Neural cell (in vitro differentiated cells): ENCODE measurements at regions not wholly inside any gene's neighbourhood (a gene's known extent, or its start where the extent isn't known, plus 50 kb on each side); places are given as distances from the start of the nearest gene placed in this dataset.

Source experiments
- H2AFZ ChIP-seq: fragments of 200-600, 300-800 bp; sonication (generic), shearing (Covaris generic); 2 replicates; pipeline ENCODE4 v1.6.0; 2014; ENCODE audit warnings: low read depth, mild to moderate bottlenecking, antibody characterized with exemption, low read length, moderate library complexity
- H3F3A ChIP-seq: fragments of 200-600 bp; shearing (Covaris generic); 2 replicates; pipeline ENCODE4 v1.6.1; 2016; ENCODE audit warnings: mild to moderate bottlenecking, moderate library complexity, mixed read lengths, antibody characterized with exemption, low read length; ENCODE audit not compliant: insufficient read depth, poor library complexity, severe bottlenecking
- H3K27ac ChIP-seq: fragments of 200-600, 300-800 bp; sonication (generic), shearing (Covaris generic); 2 replicates; pipeline ENCODE4 v1.5.1; 2014; ENCODE audit warnings: mild to moderate bottlenecking, low read length, moderate library complexity
- H3K27me3 ChIP-seq: fragments of 300-800, 200-600 bp; sonication (generic), shearing (Covaris generic); 2 replicates; pipeline ENCODE4 v1.6.0; 2014; ENCODE audit warnings: mild to moderate bottlenecking, low read depth, low read length, moderate library complexity; ENCODE audit not compliant: insufficient read depth
- H3K36me3 ChIP-seq: fragments of 300-800, 200-600 bp; sonication (generic), shearing (Covaris generic); 2 replicates; pipeline ENCODE4 v1.5.1; 2014; ENCODE audit warnings: mild to moderate bottlenecking, antibody characterized with exemption, low read length, moderate library complexity; ENCODE audit not compliant: insufficient read depth
- H3K4me2 ChIP-seq: fragments of 300-800, 200-600 bp; sonication (generic), shearing (Covaris generic); 2 replicates; pipeline ENCODE4 v1.6.0; 2014; ENCODE audit warnings: mild to moderate bottlenecking, low read length
- H3K4me3 ChIP-seq: fragments of 300-800, 200-600 bp; sonication (generic), shearing (Covaris generic); 2 replicates; pipeline ENCODE4 v1.5.1; 2014; ENCODE audit warnings: mild to moderate bottlenecking, low read length, moderate library complexity
- H3K79me2 ChIP-seq: fragments of 200-600 bp; shearing (Covaris generic); replicated peaks from 2 replicates; pipeline ENCODE4 v1.6.0; 2014; ENCODE audit warnings: mild to moderate bottlenecking, low read length, moderate library complexity; ENCODE audit not compliant: insufficient read depth
- H3K9ac ChIP-seq: fragments of 300-800, 200-600 bp; sonication (generic), shearing (Covaris generic); 2 replicates; pipeline ENCODE4 v1.6.1; 2016; ENCODE audit warnings: mild to moderate bottlenecking, low read length, mixed read lengths
- H3K9me2 ChIP-seq: fragments of 200-600 bp; shearing (Covaris generic); 2 replicates; pipeline ENCODE4 v1.6.1; 2016; ENCODE audit warnings: mild to moderate bottlenecking, low read length, mixed read lengths; ENCODE audit not compliant: insufficient read depth
- H3K9me3 ChIP-seq: fragments of 200-600, 300-800 bp; sonication (generic), shearing (Covaris generic); 2 replicates; pipeline ENCODE4 v1.6.1; 2016; ENCODE audit warnings: mild to moderate bottlenecking, mixed run types, low read length, moderate library complexity, mixed read lengths
- H4K20me1 ChIP-seq: fragments of 200-600 bp; shearing (Covaris generic); 2 replicates; pipeline ENCODE4 v1.6.1; 2016; ENCODE audit warnings: mild to moderate bottlenecking, mixed run types; ENCODE audit not compliant: insufficient read depth
- EP300 ChIP-seq: fragments of 450-650 bp; conservative IDR thresholded peaks from 2 replicates; pipeline ENCODE4 v1.6.1; 2014; ENCODE audit warnings: antibody characterized with exemption, mild to moderate bottlenecking, moderate library complexity; ENCODE audit not compliant: poor library complexity, severe bottlenecking
- EZH2 ChIP-seq: fragments of 200-600, 300-800 bp; shearing (Covaris generic), sonication (generic); IDR thresholded peaks from 2 replicates; pipeline ENCODE4 v1.6.1; 2014; ENCODE audit warnings: antibody characterized with exemption, low read length, borderline replicate concordance, mild to moderate bottlenecking; ENCODE audit not compliant: insufficient read depth, poor library complexity, severe bottlenecking
- MXI1 ChIP-seq: fragments of 450-650 bp; conservative IDR thresholded peaks from 2 replicates; pipeline ENCODE4 v1.6.1; 2014; ENCODE audit warnings: antibody characterized with exemption, mild to moderate bottlenecking; ENCODE audit not compliant: poor library complexity, severe bottlenecking
- POLR2AphosphoS5 ChIP-seq: IDR thresholded peaks from 2 replicates; pipeline ENCODE4 v1.6.1; 2012
- RAD21 ChIP-seq: fragments of 450-650 bp; conservative IDR thresholded peaks from 2 replicates; pipeline ENCODE4 v1.6.1; 2014; ENCODE audit warnings: antibody characterized with exemption, mild to moderate bottlenecking, moderate library complexity
- SMC3 ChIP-seq: fragments of 450-650 bp; conservative IDR thresholded peaks from 2 replicates; pipeline ENCODE4 v1.6.1; 2014; ENCODE audit warnings: antibody characterized with exemption, mild to moderate bottlenecking, moderate library complexity; ENCODE audit not compliant: poor library complexity
- TAF1 ChIP-seq: IDR thresholded peaks from 2 replicates; pipeline ENCODE4 v1.6.1; 2012; ENCODE audit warnings: low read depth
- TF ChIP-seq, protein P1 (sequence below): IDR thresholded peaks from 2 replicates; pipeline ENCODE4 v1.6.1; 2012; ENCODE audit warnings: borderline replicate concordance
- TF ChIP-seq, protein P2 (sequence below): fragments of 450-650 bp; IDR thresholded peaks from 2 replicates; pipeline ENCODE4 v1.5.1; 2014; ENCODE audit warnings: antibody characterized with exemption, mild to moderate bottlenecking, moderate library complexity; ENCODE audit not compliant: poor library complexity, severe bottlenecking

DNA sequence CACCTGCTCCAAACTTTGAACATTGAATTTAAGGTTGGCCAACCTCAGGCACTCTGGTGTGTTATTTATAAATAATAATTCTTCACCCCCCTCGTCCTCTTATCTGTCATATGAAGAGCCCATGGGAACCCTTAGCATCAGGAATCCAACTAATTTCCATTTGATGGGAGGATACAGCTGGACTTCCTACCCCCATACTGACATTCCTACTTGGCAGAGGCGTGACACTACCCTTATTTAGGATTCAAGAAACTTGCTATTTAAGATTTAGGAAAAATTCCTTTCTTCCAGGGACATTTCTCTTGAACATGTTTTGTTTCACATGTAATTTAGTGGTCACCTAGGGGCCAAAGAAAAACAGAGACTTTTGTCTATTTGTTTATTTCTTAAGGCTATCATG lies 171.9 kb upstream of the NRP1 start:
- Histone ChIP-seq H3K79me2 (no peaks in the 10 kb centered on the region), H4K20me1 (no peaks in the 10 kb centered on the region), H2AFZ (no peak overlapping the region), H3K9me3 (no peaks in the 10 kb centered on the region), H3K27ac (no peak overlapping the region), H3K36me3 (no peaks in the 10 kb centered on the region), H3K27me3 (no peaks in the 10 kb centered on the region), H3K9ac (no peak overlapping the region), H3K4me3 (no peak overlapping the region), H3K9me2 (no peaks in the 10 kb centered on the region), H3K4me2 (no peak overlapping the region), H3F3A (no peaks in the 10 kb centered on the region)
- TF ChIP-seq RAD21, result no peak
- no peak for TF ChIP-seq POLR2AphosphoS5
- no peak for TF ChIP-seq SMC3
- TF ChIP-seq EZH2, result no peak
- no peak for TF ChIP-seq MXI1
- TF ChIP-seq TAF1, result no peak
- TF ChIP-seq, protein P1, sequence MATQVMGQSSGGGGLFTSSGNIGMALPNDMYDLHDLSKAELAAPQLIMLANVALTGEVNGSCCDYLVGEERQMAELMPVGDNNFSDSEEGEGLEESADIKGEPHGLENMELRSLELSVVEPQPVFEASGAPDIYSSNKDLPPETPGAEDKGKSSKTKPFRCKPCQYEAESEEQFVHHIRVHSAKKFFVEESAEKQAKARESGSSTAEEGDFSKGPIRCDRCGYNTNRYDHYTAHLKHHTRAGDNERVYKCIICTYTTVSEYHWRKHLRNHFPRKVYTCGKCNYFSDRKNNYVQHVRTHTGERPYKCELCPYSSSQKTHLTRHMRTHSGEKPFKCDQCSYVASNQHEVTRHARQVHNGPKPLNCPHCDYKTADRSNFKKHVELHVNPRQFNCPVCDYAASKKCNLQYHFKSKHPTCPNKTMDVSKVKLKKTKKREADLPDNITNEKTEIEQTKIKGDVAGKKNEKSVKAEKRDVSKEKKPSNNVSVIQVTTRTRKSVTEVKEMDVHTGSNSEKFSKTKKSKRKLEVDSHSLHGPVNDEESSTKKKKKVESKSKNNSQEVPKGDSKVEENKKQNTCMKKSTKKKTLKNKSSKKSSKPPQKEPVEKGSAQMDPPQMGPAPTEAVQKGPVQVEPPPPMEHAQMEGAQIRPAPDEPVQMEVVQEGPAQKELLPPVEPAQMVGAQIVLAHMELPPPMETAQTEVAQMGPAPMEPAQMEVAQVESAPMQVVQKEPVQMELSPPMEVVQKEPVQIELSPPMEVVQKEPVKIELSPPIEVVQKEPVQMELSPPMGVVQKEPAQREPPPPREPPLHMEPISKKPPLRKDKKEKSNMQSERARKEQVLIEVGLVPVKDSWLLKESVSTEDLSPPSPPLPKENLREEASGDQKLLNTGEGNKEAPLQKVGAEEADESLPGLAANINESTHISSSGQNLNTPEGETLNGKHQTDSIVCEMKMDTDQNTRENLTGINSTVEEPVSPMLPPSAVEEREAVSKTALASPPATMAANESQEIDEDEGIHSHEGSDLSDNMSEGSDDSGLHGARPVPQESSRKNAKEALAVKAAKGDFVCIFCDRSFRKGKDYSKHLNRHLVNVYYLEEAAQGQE, result no peak

DNA sequence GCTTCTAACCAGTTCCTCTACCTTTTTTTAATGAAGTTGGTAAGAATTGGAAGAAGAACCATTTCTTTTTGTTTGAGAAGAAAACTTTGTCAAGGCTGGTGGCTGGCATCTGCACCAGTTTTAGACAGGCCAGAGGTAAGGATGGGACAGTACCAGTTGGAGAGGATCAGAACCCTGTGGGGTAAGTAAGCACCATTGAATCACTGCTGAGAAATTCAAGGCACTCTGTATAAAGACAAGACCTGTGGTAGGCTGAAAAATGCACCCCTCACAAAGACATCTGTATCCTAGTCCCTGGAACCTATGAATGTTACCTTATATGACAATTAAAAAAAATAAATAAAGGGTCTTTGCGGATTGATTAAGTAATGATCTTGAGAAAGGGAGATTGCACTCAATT lies 166.7 kb upstream of the NRP1 start:
- H3K27ac ChIP-seq, result no peak overlapping the region
- no peaks in the 10 kb centered on the region for H4K20me1 ChIP-seq
- no peaks in the 10 kb centered on the region for H3K9me3 ChIP-seq
- no peaks in the 10 kb centered on the region for H3F3A ChIP-seq
- no peaks in the 10 kb centered on the region for H3K9me2 ChIP-seq
- no peak overlapping the region for H3K4me2 ChIP-seq
- H3K36me3 ChIP-seq, result no peaks in the 10 kb centered on the region
- H3K4me3 ChIP-seq, result no peak overlapping the region
- no peaks in the 10 kb centered on the region for H3K27me3 ChIP-seq
- no peak overlapping the region for H3K9ac ChIP-seq
- no peaks in the 10 kb centered on the region for H3K79me2 ChIP-seq
- TF ChIP-seq TAF1 (no peak), POLR2AphosphoS5 (no peak), EP300 (no peak), SMC3 (no peak), MXI1 (no peak), RAD21 (no peak), EZH2 (no peak)
- TF ChIP-seq, protein P2, sequence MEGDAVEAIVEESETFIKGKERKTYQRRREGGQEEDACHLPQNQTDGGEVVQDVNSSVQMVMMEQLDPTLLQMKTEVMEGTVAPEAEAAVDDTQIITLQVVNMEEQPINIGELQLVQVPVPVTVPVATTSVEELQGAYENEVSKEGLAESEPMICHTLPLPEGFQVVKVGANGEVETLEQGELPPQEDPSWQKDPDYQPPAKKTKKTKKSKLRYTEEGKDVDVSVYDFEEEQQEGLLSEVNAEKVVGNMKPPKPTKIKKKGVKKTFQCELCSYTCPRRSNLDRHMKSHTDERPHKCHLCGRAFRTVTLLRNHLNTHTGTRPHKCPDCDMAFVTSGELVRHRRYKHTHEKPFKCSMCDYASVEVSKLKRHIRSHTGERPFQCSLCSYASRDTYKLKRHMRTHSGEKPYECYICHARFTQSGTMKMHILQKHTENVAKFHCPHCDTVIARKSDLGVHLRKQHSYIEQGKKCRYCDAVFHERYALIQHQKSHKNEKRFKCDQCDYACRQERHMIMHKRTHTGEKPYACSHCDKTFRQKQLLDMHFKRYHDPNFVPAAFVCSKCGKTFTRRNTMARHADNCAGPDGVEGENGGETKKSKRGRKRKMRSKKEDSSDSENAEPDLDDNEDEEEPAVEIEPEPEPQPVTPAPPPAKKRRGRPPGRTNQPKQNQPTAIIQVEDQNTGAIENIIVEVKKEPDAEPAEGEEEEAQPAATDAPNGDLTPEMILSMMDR, result no peak
- TF ChIP-seq, protein P1, result no peak
- H2AFZ ChIP-seq, result no peak overlapping the region
